GM23338 (cell line): ENCODE measurements at regions not wholly inside any gene's neighbourhood (a gene's known extent, or its start where the extent isn't known, plus 50 kb on each side); places are given as distances from the start of the nearest gene placed in this dataset.
A peak's percentile ranks its signal among the peaks of the same experiment; 100 is the strongest.

Experiments
- ATAC-seq: fragments of 200-7000 bp; cut with Tn5 transposase; 3 replicates; pipeline ENCODE4 v1.9.1; 2020
- DNase-seq: peaks from one replicate; pipeline ENCODE4 v3.0.0-alpha.2; 2015; ENCODE audit warnings: low spot score
- H2AFZ ChIP-seq: fragments of 200-600 bp; sonication (generic); 2 replicates; pipeline ENCODE4 v1.8.0; 2016; ENCODE audit warnings: antibody characterized with exemption, mild to moderate bottlenecking, moderate library complexity
- H3F3A ChIP-seq: fragments of 200-600 bp; sonication (generic); replicated peaks from 2 replicates; pipeline ENCODE4 v1.8.0; 2017; ENCODE audit warnings: antibody characterized with exemption, mixed run types, low read depth
- H3K27ac ChIP-seq: fragments of 200-600 bp; sonication (generic); 2 replicates; pipeline ENCODE4 v1.6.1; 2016; ENCODE audit warnings: low read depth
- H3K27me3 ChIP-seq: fragments of 200-600 bp; sonication (generic); 2 replicates; pipeline ENCODE4 v1.8.0; 2016; ENCODE audit warnings: mild to moderate bottlenecking, mixed run types, moderate library complexity; ENCODE audit not compliant: insufficient read depth
- H3K36me3 ChIP-seq: fragments of 200-600 bp; sonication (generic); 2 replicates; pipeline ENCODE4 v1.8.0; 2016; ENCODE audit warnings: mild to moderate bottlenecking; ENCODE audit not compliant: insufficient read depth
- H3K4me1 ChIP-seq: fragments of 200-600 bp; sonication (generic); 2 replicates; pipeline ENCODE4 v1.8.0; 2016; ENCODE audit warnings: mild to moderate bottlenecking, moderate library complexity; ENCODE audit not compliant: insufficient read depth
- H3K4me2 ChIP-seq: fragments of 200-600 bp; sonication (generic); 2 replicates; pipeline ENCODE4 v1.7.1; 2017; ENCODE audit warnings: mixed run types
- H3K4me3 ChIP-seq: fragments of 200-600 bp; sonication (generic); 2 replicates; pipeline ENCODE4 v1.6.1; 2016; ENCODE audit warnings: mixed run types
- H3K79me2 ChIP-seq: fragments of 200-600 bp; sonication (generic); replicated peaks from 2 replicates; pipeline ENCODE4 v1.8.0; 2017; ENCODE audit warnings: mild to moderate bottlenecking; ENCODE audit not compliant: insufficient read depth
- H3K9me2 ChIP-seq: fragments of 200-600 bp; sonication (generic); 2 replicates; pipeline ENCODE4 v1.8.0; 2017; ENCODE audit not compliant: insufficient read depth
- H4K20me1 ChIP-seq: fragments of 200-600 bp; sonication (generic); replicated peaks from 2 replicates; pipeline ENCODE4 v1.8.0; 2017; ENCODE audit warnings: mild to moderate bottlenecking; ENCODE audit not compliant: insufficient read depth
- H3K27ac Mint-ChIP-seq: 2 replicates; pipeline ENCODE4 v1.8.0; 2020; ENCODE audit warnings: inconsistent platforms, mild to moderate bottlenecking, moderate library complexity, mixed read lengths
- H3K27me3 Mint-ChIP-seq: 3 replicates; pipeline ENCODE4 v1.8.0; 2022; ENCODE audit warnings: low read depth, mild to moderate bottlenecking, moderate library complexity, mixed read lengths, inconsistent platforms; ENCODE audit not compliant: insufficient read depth, poor library complexity
- H3K36me3 Mint-ChIP-seq: 3 replicates; pipeline ENCODE4 v1.8.0; 2021; ENCODE audit warnings: low read depth, mild to moderate bottlenecking, inconsistent platforms, moderate library complexity, mixed read lengths
- H3K4me1 Mint-ChIP-seq: 3 replicates; pipeline ENCODE4 v1.8.0; 2020; ENCODE audit warnings: mild to moderate bottlenecking, inconsistent platforms, mixed read lengths
- H3K4me3 Mint-ChIP-seq: 3 replicates; pipeline ENCODE4 v1.8.0; 2021; ENCODE audit warnings: moderate library complexity, mild to moderate bottlenecking, inconsistent platforms, mixed read lengths
- H3K9me3 Mint-ChIP-seq: 3 replicates; pipeline ENCODE4 v1.8.0; 2020; ENCODE audit warnings: moderate library complexity, mild to moderate bottlenecking, inconsistent platforms, mixed read lengths
- CREB1 ChIP-seq: fragments of 250-450 bp; sonication (Bioruptor Pico); IDR thresholded peaks from 2 replicates; pipeline ENCODE4 v1.5.0; 2020; ENCODE audit warnings: low read depth, mild to moderate bottlenecking, moderate library complexity
- EZH2 ChIP-seq: fragments of 200-600 bp; sonication (generic); IDR thresholded peaks from one replicate; pipeline ENCODE4 v1.8.0; 2017; ENCODE audit warnings: antibody characterized with exemption, mild to moderate bottlenecking, low read depth; ENCODE audit not compliant: unreplicated experiment
- EZH2phosphoT487 ChIP-seq: fragments of 200-600 bp; sonication (generic); IDR thresholded peaks from one replicate; pipeline ENCODE4 v1.8.1; 2018; ENCODE audit warnings: antibody characterized with exemption; ENCODE audit not compliant: unreplicated experiment
- POLR2AphosphoS5 ChIP-seq: IDR thresholded peaks from 2 replicates; pipeline ENCODE4 v1.6.1; 2016; ENCODE audit warnings: antibody characterized with exemption, low read depth
- TF ChIP-seq, protein P1 (sequence below), 2 experiments: fragments of 200-600 bp in 1 of 2; sonication (generic) in 1 of 2; conservative IDR thresholded peaks; 2 replicates each; pipeline versions ENCODE4 v1.5.1 to v1.6.1; 2016 to 2017; ENCODE audit warnings: antibody characterized with exemption in 2 of 2, low read depth in 2 of 2, mild to moderate bottlenecking in 2 of 2, moderate library complexity in 1 of 2
- TF ChIP-seq, protein P2 (sequence below): IDR thresholded peaks from 2 replicates; pipeline ENCODE4 v1.6.1; 2016; ENCODE audit warnings: antibody characterized with exemption
- TF ChIP-seq, protein P3 (sequence below): IDR thresholded peaks from one replicate; pipeline ENCODE4 v1.6.1; 2018; ENCODE audit warnings: antibody characterized with exemption; ENCODE audit not compliant: unreplicated experiment

DNA sequence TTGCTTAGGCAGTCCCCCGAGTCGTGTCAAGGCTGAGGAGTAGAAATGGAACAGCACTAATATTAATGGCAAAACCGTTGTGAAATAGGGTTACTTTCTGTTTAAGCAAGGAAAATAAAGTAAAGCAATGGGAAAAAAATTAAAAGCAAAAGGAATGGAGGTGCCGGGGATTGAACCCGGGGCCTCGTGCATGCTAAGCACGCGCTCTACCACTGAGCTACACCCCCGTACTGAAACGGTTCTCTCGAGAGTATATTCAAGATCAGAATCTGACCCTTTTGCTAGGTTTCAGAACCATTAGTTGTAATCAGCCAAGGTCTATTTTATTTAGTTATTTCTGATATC is 85.5 kb downstream of the TRIM27 start:
- DNase-seq (peak; percentile 74), ATAC-seq (peak; percentile 60)
- H3K27me3 Mint-ChIP-seq: peaks cover 35% of the 10 kb centered on the region

DNA sequence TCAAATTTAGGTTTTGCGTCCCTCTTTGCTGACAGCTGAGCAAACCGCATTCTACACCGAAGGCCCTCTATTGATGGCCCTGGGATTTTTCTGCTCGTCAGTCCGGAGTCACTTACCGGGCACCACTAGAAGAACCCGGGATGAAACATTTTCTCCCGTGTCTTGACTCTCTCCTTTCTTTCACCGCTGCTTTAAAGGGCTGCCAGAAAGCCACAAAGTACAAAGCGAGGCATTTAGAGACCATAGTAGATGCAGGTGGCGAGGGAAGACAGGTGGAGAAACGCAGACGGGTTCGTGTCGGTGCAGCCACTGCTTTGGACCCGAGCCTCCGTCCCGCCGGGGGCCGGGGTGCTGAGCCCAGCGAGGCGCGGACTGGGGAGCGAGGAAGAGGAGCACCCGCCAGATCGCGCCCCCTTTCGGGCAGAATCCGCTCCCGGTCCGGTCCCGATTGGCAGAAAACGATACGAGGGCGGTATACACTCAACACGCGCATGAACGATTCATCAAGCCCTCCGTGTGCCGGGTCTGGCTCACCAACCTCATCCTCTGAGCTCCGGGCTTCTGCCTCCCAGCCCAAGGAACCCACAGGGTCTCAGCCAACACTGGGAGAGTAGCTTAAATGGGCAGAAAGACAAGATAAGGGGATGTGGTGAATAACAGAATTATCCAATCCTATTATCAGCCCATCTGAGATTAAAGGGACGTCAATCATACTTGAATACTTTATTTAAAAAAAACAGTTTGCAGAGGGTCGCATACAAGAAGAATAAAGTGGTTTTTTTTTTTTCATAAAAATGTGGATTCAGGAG is 84.9 kb downstream of the TRIM27 start:
- peak overlapping the region; percentile 98 for H3K4me3 Mint-ChIP-seq
- no peaks in the 10 kb centered on the region for H3K79me2 ChIP-seq
- peak; percentile 25; the same call in 1 of the 2 replicates for TF ChIP-seq POLR2AphosphoS5
- TF ChIP-seq, protein P1, sequence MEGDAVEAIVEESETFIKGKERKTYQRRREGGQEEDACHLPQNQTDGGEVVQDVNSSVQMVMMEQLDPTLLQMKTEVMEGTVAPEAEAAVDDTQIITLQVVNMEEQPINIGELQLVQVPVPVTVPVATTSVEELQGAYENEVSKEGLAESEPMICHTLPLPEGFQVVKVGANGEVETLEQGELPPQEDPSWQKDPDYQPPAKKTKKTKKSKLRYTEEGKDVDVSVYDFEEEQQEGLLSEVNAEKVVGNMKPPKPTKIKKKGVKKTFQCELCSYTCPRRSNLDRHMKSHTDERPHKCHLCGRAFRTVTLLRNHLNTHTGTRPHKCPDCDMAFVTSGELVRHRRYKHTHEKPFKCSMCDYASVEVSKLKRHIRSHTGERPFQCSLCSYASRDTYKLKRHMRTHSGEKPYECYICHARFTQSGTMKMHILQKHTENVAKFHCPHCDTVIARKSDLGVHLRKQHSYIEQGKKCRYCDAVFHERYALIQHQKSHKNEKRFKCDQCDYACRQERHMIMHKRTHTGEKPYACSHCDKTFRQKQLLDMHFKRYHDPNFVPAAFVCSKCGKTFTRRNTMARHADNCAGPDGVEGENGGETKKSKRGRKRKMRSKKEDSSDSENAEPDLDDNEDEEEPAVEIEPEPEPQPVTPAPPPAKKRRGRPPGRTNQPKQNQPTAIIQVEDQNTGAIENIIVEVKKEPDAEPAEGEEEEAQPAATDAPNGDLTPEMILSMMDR (conservative IDR thresholded peaks at IDR 0.05; ENCODE audit: low read depth in 2 of 2): peak; percentile 71 to 79
- TF ChIP-seq, protein P2, sequence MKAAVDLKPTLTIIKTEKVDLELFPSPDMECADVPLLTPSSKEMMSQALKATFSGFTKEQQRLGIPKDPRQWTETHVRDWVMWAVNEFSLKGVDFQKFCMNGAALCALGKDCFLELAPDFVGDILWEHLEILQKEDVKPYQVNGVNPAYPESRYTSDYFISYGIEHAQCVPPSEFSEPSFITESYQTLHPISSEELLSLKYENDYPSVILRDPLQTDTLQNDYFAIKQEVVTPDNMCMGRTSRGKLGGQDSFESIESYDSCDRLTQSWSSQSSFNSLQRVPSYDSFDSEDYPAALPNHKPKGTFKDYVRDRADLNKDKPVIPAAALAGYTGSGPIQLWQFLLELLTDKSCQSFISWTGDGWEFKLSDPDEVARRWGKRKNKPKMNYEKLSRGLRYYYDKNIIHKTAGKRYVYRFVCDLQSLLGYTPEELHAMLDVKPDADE: no peak
- TF ChIP-seq EZH2phosphoT487: no peak
- no peak for TF ChIP-seq CREB1 (CRISPR knock-in tag)
- no peak for TF ChIP-seq EZH2
- peak overlapping the region; percentile 26; the same call in 1 of the 2 replicates for H3K27ac Mint-ChIP-seq
- H3K4me2 ChIP-seq: peak overlapping the region; percentile 78
- no peaks in the 10 kb centered on the region for H3F3A ChIP-seq
- H3K36me3 Mint-ChIP-seq: peaks cover 2% of the 10 kb centered on the region; the same call in 1 of the 3 replicates
- ATAC-seq (peak; percentile 87), DNase-seq (peak; percentile 96)
- no peaks in the 10 kb centered on the region for H3K9me2 ChIP-seq
- H3K4me1 Mint-ChIP-seq: 0 out of 3 replicates have a peak, but pooled peaks cover 3% of the 10 kb centered on the region
- no peak overlapping the region for H3K27ac ChIP-seq
- H3K4me3 ChIP-seq: peak overlapping the region; percentile 96
- H3K4me1 ChIP-seq: no peaks in the 10 kb centered on the region
- peak overlapping the region; percentile 99 for H2AFZ ChIP-seq
- peaks cover 31% of the 10 kb centered on the region for H3K27me3 ChIP-seq
- H3K36me3 ChIP-seq: no peaks in the 10 kb centered on the region
- H3K9me3 Mint-ChIP-seq: peaks cover 10% of the 10 kb centered on the region; the same call in 2 of the 3 replicates
- no peaks in the 10 kb centered on the region for H4K20me1 ChIP-seq
- peaks cover 30% of the 10 kb centered on the region for H3K27me3 Mint-ChIP-seq

More for the DNA sequence above, 85.5 kb downstream of the TRIM27 start:
- H3K9me3 Mint-ChIP-seq: peaks cover 10% of the 10 kb centered on the region; the same call in 2 of the 3 replicates
- peak overlapping the region; percentile 96 for H3K4me3 ChIP-seq
- peak overlapping the region; percentile 43; the same call in 1 of the 2 replicates for H3K27ac ChIP-seq
- peak overlapping the region; percentile 98 for H3K4me3 Mint-ChIP-seq
- H3K27me3 ChIP-seq: peaks cover 36% of the 10 kb centered on the region
- no peak for TF ChIP-seq POLR2AphosphoS5
- TF ChIP-seq CREB1 (CRISPR knock-in tag): peak; percentile 18; the same call in 1 of the 2 replicates
- TF ChIP-seq, protein P3, sequence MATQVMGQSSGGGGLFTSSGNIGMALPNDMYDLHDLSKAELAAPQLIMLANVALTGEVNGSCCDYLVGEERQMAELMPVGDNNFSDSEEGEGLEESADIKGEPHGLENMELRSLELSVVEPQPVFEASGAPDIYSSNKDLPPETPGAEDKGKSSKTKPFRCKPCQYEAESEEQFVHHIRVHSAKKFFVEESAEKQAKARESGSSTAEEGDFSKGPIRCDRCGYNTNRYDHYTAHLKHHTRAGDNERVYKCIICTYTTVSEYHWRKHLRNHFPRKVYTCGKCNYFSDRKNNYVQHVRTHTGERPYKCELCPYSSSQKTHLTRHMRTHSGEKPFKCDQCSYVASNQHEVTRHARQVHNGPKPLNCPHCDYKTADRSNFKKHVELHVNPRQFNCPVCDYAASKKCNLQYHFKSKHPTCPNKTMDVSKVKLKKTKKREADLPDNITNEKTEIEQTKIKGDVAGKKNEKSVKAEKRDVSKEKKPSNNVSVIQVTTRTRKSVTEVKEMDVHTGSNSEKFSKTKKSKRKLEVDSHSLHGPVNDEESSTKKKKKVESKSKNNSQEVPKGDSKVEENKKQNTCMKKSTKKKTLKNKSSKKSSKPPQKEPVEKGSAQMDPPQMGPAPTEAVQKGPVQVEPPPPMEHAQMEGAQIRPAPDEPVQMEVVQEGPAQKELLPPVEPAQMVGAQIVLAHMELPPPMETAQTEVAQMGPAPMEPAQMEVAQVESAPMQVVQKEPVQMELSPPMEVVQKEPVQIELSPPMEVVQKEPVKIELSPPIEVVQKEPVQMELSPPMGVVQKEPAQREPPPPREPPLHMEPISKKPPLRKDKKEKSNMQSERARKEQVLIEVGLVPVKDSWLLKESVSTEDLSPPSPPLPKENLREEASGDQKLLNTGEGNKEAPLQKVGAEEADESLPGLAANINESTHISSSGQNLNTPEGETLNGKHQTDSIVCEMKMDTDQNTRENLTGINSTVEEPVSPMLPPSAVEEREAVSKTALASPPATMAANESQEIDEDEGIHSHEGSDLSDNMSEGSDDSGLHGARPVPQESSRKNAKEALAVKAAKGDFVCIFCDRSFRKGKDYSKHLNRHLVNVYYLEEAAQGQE: no peak
- no peaks in the 10 kb centered on the region for H3K9me2 ChIP-seq
- H3K79me2 ChIP-seq: no peaks in the 10 kb centered on the region
- 0 out of 3 replicates have a peak, but pooled peaks cover 3% of the 10 kb centered on the region for H3K4me1 Mint-ChIP-seq
- no peaks in the 10 kb centered on the region for H3F3A ChIP-seq
- H3K36me3 ChIP-seq: no peaks in the 10 kb centered on the region
- H2AFZ ChIP-seq: peak overlapping the region; percentile 99
- no peaks in the 10 kb centered on the region for H4K20me1 ChIP-seq
- H3K27ac Mint-ChIP-seq: peak overlapping the region; percentile 70
- peaks cover 2% of the 10 kb centered on the region; the same call in 1 of the 3 replicates for H3K36me3 Mint-ChIP-seq
- H3K4me1 ChIP-seq: no peaks in the 10 kb centered on the region
- H3K4me2 ChIP-seq: peak overlapping the region; percentile 78
